OCI-M1 (cell line): ENCODE measurements at regions not wholly inside any gene's neighbourhood (a gene's known extent, or its start where the extent isn't known, plus 50 kb on each side); places are given as distances from the start of the nearest gene placed in this dataset.

Source experiments
- DNase-seq: peaks from one replicate; lab custom pipeline; 2025; lab: John Stamatoyannopoulos, UW

GRCh38 chr2:121900391-121900790 is 144.9 kb downstream of the TSN start:
- DNase-seq: no peak

GRCh38 chr2:121902171-121902591 is 146.7 kb downstream of the TSN start:
- peak; percentile 89 for DNase-seq

- peak; percentile 79 for DNase-seq
Measured at GRCh38 chr2:121902616-121903015, 147.2 kb downstream of the TSN start.

DNA sequence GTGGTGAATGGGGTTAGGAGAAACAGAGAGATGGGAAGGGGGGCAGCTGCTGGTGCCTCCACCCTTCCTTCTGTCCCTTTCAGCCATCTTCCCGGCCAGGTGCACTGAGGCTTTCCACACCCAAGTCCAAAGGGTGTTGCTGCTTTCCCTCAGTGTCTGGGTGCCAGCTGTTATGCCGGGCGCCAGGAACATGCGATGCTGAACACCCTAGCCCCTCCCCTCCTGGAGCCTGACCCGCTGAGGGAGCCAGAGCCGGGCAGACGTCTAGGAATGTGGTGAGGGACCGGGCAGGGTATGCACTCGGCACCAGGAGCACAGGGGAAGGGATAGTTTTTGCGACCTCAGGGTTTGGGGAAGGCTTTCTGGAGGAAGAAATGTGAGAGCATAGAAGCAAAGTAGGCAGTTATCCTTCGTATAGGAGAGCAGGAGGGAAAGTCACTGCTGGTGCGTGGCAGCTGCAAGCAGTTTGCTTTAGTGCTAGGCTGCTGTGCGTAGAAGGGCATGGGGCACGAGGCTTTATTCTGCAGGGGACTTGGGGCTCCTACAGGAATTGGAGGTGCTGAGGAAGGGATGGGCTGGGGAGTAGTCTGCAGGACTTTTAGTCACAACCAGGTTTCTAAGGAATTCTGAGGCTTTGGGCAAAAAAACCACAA is 147.7 kb downstream of the TSN start:
- no peak for DNase-seq

GRCh38 chr2:121904656-121905055 is 149.2 kb downstream of the TSN start:
- DNase-seq: no peak

- DNase-seq: no peak
Measured at GRCh38 chr2:121905201-121905600, 149.8 kb downstream of the TSN start.

GRCh38 chr2:121906170-121906569 is 150.7 kb downstream of the TSN start:
- no peak for DNase-seq

GRCh38 chr2:121907928-121908327 is 152.5 kb downstream of the TSN start:
- DNase-seq: no peak

GRCh38 chr2:121910139-121910538 is 154.7 kb downstream of the TSN start:
- no peak for DNase-seq

- DNase-seq: no peak
Measured at GRCh38 chr2:121911036-121911435, 155.6 kb downstream of the TSN start.

DNA sequence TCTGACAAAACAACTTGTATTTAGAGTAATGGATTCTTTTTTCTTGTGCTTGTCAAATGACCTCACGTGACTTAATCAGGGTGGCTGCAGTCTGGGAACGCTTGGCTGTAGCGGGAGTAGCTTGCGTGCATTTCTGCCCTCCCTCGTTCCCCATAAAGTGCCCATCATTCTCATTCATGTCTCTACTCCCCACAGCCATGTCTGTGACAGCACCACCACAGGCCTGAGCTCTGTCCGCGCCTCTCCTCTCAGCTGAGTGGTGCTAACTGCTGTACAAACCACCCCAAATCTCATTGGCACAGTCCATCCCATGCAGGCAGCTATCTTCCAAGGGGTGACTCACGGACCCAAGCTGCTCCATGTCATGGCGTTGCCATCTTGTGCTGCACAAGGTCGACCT is 161.7 kb downstream of the TSN start:
- DNase-seq: no peak

- no peak for DNase-seq
Measured at GRCh38 chr2:121918231-121918630, 162.8 kb downstream of the TSN start.

DNA sequence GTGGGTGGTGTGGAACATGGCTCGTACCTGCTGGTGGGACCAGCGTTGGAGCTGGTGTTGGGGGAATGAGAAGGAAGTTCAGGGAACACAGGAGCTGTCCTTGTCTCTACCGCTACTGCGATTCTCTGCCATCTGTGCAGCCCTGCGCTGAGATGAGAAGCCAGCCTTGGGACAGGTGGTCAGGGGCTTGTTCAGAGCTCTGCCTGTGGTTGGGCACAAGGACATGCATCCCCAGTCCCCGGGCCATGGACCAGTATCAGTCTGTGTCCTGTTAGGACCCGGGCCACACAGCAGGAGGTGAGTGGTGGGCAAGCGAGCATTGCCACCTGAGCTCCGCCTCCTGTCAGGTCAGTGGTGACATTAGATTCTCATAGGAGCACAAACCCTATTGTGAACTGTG is 164.4 kb downstream of the TSN start:
- no peak for DNase-seq

GRCh38 chr2:121925466-121925865 is 170.0 kb downstream of the TSN start:
- DNase-seq: no peak

DNA sequence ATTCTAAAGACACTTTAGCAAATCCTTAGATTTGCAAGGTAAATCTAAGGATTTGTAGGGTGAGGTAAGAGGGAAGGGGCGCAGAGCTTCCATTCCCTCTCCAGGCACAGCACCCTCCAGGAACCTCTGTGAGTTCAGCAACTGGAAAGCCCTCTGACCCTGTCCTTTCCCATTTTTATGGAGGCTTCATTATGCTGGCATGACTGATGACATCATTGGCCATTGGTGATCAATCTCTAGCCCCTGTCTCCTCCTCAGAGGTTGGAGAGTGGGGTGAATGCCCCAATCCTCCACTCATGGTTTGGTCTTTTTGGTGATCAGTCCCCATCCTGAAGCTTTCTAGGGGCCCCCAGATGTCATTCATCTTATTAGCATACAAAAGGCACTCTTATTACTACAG is 187.8 kb downstream of the TSN start:
- DNase-seq: no peak

- DNase-seq: no peak
Measured at GRCh38 chr2:121944072-121944831, 188.8 kb downstream of the TSN start.

GRCh38 chr2:121947674-121948073 is 192.2 kb downstream of the TSN start:
- no peak for DNase-seq

- DNase-seq: no peak
Measured at GRCh38 chr2:121949271-121949670, 193.8 kb downstream of the TSN start.

DNA sequence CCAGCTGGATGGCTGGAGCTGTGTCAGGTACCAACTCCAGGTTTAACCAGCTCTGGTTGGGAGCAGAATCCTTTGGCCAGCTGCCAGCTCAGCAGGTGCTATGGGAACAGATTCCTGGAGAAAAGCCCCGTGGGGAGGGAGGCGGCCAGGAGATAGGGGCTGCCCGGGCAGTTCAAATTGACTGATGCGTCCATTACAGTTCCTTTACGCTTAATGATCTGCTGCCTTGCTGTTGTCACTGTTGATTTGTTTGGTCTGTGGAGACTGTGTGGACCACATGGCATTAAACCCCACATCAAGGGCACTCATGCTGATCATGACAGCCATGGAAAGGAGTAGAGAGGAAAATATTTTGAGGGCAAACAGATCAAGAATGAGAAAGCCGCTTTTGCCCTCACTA is 200.0 kb downstream of the TSN start:
- DNase-seq: no peak

DNA sequence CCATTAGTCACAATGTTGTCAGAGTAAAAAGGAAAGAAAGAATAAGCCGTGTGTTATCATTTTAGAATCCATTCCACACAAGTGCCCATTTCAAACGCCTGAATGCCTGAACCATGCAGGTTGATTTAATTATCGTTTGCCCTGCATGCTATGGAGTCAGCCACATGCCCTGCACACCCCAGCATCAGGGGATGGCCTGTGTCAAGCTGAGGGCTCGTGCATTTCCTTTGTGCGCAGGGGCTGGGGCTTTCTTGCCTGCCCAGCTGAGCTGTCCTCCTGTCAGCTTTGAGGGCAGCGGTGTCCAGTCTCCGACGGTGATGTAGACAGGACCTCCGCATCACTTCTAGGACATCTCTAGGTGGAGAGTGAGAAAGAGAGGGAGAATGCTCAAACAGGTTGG is 200.4 kb downstream of the TSN start:
- no peak for DNase-seq

DNA sequence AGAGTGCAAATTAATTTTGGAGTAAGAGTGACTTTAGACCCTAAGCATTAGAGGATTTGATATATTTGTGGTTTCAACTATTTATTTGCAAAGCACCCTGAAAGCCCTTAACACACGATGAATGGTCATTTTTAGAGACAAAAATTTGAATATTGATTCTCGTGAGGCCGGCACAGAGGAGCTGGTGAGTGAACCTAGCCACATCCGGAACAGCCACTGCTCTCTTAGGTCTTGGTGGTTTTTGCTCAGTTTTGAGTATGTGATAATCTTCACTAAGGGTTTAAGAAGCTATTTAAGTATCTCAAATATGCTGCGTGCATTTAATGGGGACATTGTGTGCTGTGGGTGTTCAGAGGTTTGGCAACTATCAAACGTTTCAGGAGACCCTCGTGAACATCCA is 204.8 kb downstream of the TSN start:
- no peak for DNase-seq

- DNase-seq: peak; percentile 63
Measured at GRCh38 chr2:121961761-121962160, 206.3 kb downstream of the TSN start.

DNA sequence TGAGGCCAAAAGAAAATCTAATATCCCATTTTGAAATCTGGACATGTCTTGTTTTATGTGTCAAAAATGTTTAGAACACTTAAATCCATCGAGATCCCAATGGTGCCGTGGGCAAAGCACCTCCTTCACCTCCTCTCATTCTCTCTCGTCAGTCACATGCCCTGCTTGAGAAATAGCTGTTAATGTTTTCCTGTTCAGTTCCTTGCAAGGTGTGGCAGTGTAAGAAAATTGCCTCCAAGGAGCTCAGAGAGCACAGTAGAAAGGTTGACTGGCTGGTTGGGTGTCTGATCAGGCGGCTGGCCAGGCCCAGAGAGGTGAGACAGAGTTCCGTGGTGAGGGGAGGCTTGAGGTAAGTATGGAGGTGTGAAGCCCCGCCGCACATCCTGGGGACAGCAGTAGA is 210.2 kb downstream of the TSN start:
- no peak for DNase-seq

DNA sequence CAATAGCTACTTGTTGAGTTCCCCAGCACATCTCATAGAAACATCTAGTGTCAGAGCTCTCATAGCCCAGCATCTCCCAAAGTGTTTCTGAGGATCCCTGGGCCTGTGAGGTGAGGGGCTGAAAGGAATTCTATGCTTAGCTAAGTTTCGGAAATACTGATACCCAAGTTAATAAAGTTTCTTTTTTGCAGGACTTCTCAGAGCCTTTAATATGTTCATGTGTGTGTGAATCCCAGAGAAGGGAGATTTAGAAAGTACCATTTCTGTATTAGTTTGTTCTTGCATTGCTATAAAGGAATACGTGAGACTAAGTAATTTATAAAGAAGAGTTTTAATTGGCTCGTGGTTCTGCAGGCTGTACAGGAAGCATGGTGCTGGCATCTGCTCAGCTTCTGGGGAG is 211.2 kb downstream of the TSN start:
- DNase-seq: no peak
